KMS-11 (cell line): ENCODE measurements at regions not wholly inside any gene's neighbourhood (a gene's known extent, or its start where the extent isn't known, plus 50 kb on each side); places are given as distances from the start of the nearest gene placed in this dataset.

Experiments
- H2AFZ ChIP-seq: fragments of 200-600 bp; sonication (generic); 2 replicates; pipeline ENCODE4 v1.6.1; 2016; ENCODE audit warnings: antibody characterized with exemption, mixed run types, low read depth
- H3K27ac ChIP-seq: fragments of 200-600 bp; sonication (generic); 2 replicates; pipeline ENCODE4 v1.6.1; 2016; ENCODE audit warnings: mild to moderate bottlenecking, mixed run types
- H3K27me3 ChIP-seq: fragments of 200-600 bp; sonication (generic); 2 replicates; pipeline ENCODE4 v1.6.1; 2017; ENCODE audit warnings: mild to moderate bottlenecking, low read depth, mixed run types, moderate library complexity; ENCODE audit not compliant: insufficient read depth
- H3K36me3 ChIP-seq: fragments of 200-600 bp; sonication (generic); 2 replicates; pipeline ENCODE4 v1.6.1; 2017; ENCODE audit warnings: mild to moderate bottlenecking, mixed run types; ENCODE audit not compliant: insufficient read depth
- H3K4me1 ChIP-seq: fragments of 200-600 bp; sonication (generic); 2 replicates; pipeline ENCODE4 v1.6.1; 2016; ENCODE audit warnings: mild to moderate bottlenecking, low read depth, mixed run types; ENCODE audit not compliant: poor library complexity, severe bottlenecking
- H3K4me2 ChIP-seq: fragments of 200-600 bp; sonication (generic); 2 replicates; pipeline ENCODE4 v1.7.0; 2016; ENCODE audit warnings: mild to moderate bottlenecking, mixed run types
- H3K4me3 ChIP-seq: fragments of 200-600 bp; sonication (generic); IDR thresholded peaks from 2 replicates; pipeline ENCODE4 v1.6.1; 2017; ENCODE audit warnings: low read depth, low read length, mixed read lengths; ENCODE audit not compliant: insufficient read depth
- H3K79me2 ChIP-seq: fragments of 200-600 bp; sonication (generic); 2 replicates; pipeline ENCODE4 v1.6.1; 2016; ENCODE audit warnings: low read depth, mixed run types; ENCODE audit not compliant: insufficient read depth
- H3K9ac ChIP-seq: fragments of 200-600 bp; sonication (generic); 2 replicates; pipeline ENCODE4 v1.6.1; 2016; ENCODE audit warnings: mild to moderate bottlenecking, mixed run types
- H4K20me1 ChIP-seq: fragments of 200-600 bp; sonication (generic); 2 replicates; pipeline ENCODE4 v1.6.1; 2016; ENCODE audit warnings: mild to moderate bottlenecking, mixed run types; ENCODE audit not compliant: insufficient read depth
- TF ChIP-seq, protein P1 (sequence below): fragments of 200-600 bp; sonication (generic); conservative IDR thresholded peaks from 2 replicates; pipeline ENCODE4 v1.6.1; 2017; ENCODE audit warnings: low read depth, mild to moderate bottlenecking, antibody characterized with exemption, low read length, moderate library complexity, mixed read lengths

DNA sequence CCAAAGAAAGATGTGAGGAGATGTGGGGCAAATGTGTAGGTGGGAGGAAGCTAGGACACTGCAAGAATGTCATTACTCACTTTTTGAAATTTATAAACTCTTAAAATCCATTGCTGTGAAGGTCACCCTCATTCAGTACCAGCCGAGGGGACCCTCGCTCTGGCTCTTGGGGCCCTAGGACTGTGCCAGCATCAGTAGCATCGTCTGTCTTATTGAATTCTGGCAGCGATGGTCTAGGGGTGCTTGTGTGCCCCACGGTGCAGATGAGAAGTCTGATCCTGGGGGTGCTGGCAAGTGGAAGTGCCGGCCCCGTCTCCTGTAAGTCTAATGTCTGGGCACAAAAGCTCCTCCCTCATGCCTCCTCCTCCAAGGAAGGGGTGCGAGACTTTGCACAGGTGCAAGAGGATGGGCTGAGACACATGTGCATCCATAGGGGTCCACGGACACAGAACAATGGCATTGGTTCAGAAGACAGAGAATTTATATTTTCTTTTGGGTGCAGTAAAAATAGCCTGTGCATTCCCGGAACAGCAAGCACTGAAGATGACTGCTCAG lies 266.7 kb upstream of the HDAC4 start:
- H3K36me3 ChIP-seq, result no peaks in the 10 kb centered on the region

DNA sequence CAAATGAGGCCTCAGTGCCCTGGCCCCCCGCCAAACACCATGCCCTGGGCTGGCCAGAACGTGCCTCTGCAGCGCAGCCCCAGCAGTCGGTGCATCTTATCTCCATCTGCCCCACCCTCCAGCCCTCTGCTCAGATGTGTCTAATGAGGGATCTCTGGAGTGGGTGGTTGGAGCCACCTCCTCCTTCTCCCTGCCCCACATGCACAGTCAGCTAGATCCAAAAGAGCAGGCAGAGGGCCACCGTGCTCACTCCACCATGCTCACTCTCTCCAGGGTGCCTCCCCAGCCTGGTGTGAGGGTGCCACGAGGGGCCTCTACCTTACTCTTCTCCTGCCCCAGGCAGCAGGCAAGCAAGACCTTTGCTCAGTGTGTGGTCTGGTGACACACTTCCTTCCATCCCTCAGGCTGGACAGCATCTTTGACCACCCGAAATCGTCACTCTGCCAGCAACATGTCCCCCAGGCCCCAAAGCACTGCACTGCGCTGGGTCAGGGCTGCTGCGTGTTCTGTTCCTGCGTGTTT lies 266.1 kb upstream of the HDAC4 start:
- Histone ChIP-seq H3K4me1 (no peaks in the 10 kb centered on the region), H2AFZ (no peak overlapping the region), H3K4me3 (no peak overlapping the region), H3K27ac (no peak overlapping the region), H3K36me3 (no peaks in the 10 kb centered on the region), H3K4me2 (no peak overlapping the region), H3K9ac (no peak overlapping the region), H3K79me2 (no peaks in the 10 kb centered on the region), H4K20me1 (no peaks in the 10 kb centered on the region), H3K27me3 (no peaks in the 10 kb centered on the region; the same call in 1 of the 2 replicates)
- TF ChIP-seq, protein P1, sequence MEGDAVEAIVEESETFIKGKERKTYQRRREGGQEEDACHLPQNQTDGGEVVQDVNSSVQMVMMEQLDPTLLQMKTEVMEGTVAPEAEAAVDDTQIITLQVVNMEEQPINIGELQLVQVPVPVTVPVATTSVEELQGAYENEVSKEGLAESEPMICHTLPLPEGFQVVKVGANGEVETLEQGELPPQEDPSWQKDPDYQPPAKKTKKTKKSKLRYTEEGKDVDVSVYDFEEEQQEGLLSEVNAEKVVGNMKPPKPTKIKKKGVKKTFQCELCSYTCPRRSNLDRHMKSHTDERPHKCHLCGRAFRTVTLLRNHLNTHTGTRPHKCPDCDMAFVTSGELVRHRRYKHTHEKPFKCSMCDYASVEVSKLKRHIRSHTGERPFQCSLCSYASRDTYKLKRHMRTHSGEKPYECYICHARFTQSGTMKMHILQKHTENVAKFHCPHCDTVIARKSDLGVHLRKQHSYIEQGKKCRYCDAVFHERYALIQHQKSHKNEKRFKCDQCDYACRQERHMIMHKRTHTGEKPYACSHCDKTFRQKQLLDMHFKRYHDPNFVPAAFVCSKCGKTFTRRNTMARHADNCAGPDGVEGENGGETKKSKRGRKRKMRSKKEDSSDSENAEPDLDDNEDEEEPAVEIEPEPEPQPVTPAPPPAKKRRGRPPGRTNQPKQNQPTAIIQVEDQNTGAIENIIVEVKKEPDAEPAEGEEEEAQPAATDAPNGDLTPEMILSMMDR, result no peak

More for the DNA sequence above, 266.7 kb upstream of the HDAC4 start:
- H4K20me1 ChIP-seq, result no peaks in the 10 kb centered on the region
- H3K79me2 ChIP-seq, result no peaks in the 10 kb centered on the region
- no peak overlapping the region for H3K4me3 ChIP-seq
- H3K4me2 ChIP-seq, result no peak overlapping the region
- H3K27ac ChIP-seq, result no peak overlapping the region
- H3K9ac ChIP-seq, result no peak overlapping the region
- TF ChIP-seq, protein P1, result no peak
- H2AFZ ChIP-seq, result no peak overlapping the region
- H3K27me3 ChIP-seq, result no peaks in the 10 kb centered on the region; the same call in 1 of the 2 replicates
- no peaks in the 10 kb centered on the region for H3K4me1 ChIP-seq

DNA sequence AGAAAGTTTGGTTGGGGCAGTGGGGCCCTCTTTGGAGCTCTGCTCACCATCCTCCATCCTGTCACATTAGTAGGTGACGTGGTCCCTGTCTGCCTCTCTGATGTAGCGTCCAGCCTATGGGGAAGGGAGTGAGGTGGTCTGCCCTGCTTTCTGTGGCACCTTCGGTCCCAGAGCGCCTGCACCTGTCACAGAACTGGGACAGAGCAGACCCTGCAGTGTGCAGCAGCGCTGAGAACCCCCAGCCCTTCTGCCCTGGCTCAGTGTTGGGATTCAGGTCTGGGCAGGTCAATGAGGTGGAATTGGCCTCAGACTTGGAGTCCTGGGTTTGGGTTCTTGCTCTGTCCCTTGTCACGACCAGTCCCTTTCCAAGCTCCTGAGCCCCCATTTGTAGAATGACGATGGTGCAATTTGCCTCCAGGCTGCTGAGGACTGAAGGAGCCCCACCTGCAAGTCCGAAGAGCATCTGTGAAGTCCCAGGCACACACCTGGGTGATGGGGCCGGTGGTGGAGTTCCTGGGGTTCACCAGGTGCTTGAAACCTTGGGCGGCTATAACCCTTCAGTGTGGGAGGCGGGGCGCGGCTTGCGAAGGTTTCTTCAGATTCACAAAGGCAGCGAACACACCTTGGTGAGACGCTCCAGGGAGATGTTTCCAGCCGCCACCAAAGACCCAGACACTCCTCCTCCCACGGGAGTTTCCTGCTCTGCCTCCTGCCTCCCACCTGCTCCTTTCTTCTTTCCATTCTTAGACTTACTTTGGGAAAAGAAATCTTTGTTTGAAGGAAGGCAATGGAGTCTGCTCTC lies 265.4 kb upstream of the HDAC4 start:
- Histone ChIP-seq H3K4me2 (no peak overlapping the region), H3K27ac (no peak overlapping the region), H3K79me2 (no peaks in the 10 kb centered on the region), H3K9ac (no peak overlapping the region), H3K4me3 (no peak overlapping the region), H4K20me1 (no peaks in the 10 kb centered on the region), H3K4me1 (no peaks in the 10 kb centered on the region), H3K27me3 (peaks cover 5% of the 10 kb centered on the region), H2AFZ (no peak overlapping the region), H3K36me3 (no peaks in the 10 kb centered on the region)
- TF ChIP-seq, protein P1, result no peak

DNA sequence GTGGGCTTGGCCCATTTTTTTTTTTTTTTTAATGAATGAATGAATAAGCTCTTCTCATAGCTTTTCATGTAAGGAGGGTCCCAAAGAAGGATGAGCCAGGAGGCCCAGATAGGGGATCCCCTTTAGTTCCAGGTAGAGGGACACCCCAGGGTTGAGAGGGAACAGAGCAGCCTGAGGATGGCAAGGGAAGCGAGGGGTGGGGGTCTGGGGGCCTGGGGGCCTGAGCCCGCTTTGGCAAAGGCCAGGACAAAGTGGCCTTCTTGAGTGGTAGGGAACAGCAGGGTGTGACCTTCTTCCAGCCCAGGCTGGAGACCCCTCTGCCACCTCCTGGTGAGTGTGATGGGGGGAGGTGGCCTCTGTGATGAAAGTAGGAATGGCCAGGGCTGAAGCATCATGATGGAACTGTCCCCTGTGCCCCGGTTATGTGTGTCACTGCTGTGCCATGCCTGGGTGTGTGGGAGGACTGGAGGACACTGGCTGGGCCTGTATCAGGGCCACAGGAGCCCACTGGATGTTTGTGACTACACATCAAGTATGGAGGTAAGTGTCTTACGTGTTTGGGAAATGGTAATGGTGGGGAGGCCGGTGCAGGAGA lies 263.5 kb upstream of the HDAC4 start:
- Histone ChIP-seq H3K79me2 (no peaks in the 10 kb centered on the region), H2AFZ (no peak overlapping the region), H3K27ac (no peak overlapping the region), H4K20me1 (no peaks in the 10 kb centered on the region), H3K27me3 (peaks cover 8% of the 10 kb centered on the region), H3K9ac (no peak overlapping the region), H3K4me1 (no peaks in the 10 kb centered on the region), H3K4me2 (no peak overlapping the region), H3K4me3 (no peak overlapping the region), H3K36me3 (no peaks in the 10 kb centered on the region)
- TF ChIP-seq, protein P1, result no peak
